GM18909 (cell line): ENCODE measurements at regions not wholly inside any gene's neighbourhood (a gene's known extent, or its start where the extent isn't known, plus 50 kb on each side); places are given as distances from the start of the nearest gene placed in this dataset.

ENCODE experiments used
- ATAC-seq: cut with Tn5 transposase; IDR thresholded peaks from one replicate; pipeline ENCODE4 v1.9.1; 2021; ENCODE audit warnings: mild to moderate bottlenecking; ENCODE audit not compliant: unreplicated experiment, poor library complexity

- ATAC-seq, result no peak
These were observed 138.9 kb upstream of the MAX start for GRCh38 chr14:65241125-65241752.

- ATAC-seq, result no peak
These were observed 140.4 kb upstream of the MAX start for GRCh38 chr14:65242732-65243134.

GRCh38 chr14:65243766-65244442, 141.6 kb upstream of the MAX start:
- ATAC-seq, result no peak

DNA sequence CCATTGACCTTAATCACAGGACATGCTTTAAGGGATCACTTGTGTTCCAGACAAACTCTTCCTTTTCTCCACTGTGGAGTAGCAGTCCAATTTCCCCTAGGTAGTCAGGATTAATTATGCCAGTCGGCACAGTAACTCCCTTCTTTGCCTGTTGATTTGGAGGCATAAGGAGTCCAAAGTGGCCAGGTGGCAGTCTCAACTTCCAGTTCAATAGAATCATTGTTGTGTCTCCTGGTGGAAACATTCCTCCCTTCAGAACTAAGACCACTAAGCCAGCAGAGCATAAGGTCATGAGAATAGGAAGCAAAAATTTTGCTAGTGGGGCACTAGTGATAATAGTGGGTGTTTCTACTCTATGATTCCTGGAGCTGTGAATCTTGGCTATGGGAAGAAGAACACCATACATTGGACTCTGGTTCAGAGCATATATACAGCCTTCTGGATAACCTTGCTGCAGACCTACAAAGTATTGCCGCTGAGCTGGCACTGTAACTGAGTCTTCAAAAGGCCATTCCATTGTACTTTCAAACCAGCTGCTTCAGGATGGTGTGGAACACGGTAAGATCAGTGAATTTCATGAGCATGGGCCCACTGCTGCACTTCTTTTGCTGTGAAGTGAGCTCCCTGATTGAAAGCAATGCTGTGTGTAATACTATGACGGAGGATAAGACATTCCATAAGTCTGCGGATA, 147.3 kb upstream of the MAX start:
- ATAC-seq, result no peak

DNA sequence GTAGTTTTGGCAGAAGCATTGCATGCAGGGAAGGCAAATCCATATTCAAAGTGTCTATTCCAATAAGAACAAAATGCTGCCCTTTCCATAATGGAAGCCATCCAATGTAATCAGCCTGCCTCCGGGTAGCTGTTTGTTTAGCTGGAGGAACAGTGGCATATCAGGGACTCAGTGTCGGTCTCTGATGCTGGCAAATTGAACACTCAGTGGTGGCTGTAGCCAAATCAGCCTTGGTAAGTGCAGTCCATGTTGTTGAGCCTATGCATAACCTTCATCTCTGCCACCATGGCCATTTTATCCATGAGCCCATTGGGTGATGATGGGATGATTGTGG, 147.8 kb upstream of the MAX start:
- ATAC-seq, result no peak

GRCh38 chr14:65251213-65251612, 148.9 kb upstream of the MAX start:
- ATAC-seq, result no peak

GRCh38 chr14:65252482-65253255, 150.4 kb upstream of the MAX start:
- no peak for ATAC-seq

DNA sequence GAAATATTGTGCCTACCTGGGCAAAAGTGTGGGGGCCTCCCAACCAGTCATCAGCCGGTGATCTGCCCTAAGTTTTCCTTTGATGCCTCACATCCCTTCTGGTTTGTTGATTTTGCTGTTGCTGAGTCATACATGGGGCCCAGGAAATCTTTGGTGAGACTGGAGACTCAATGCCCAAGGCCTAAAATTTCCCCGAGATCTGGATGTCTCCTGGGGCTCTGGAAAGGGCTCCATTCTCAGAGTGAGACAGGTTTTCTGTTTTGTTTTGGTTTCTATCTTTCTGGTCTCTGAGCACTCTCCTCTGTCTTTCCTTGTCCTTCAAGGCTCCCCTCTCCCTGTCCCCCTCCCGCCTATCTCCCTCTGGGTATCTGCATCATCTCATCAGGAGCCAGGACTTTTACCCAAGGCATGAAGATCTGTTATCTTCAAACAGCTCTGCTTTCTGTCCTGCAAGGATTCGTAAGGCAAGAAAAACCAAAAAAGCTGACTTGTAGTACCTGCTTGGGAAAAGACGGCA, 152.8 kb upstream of the MAX start:
- ATAC-seq, result no peak

- ATAC-seq, result no peak
These were observed 153.5 kb upstream of the MAX start for GRCh38 chr14:65255583-65256461.

DNA sequence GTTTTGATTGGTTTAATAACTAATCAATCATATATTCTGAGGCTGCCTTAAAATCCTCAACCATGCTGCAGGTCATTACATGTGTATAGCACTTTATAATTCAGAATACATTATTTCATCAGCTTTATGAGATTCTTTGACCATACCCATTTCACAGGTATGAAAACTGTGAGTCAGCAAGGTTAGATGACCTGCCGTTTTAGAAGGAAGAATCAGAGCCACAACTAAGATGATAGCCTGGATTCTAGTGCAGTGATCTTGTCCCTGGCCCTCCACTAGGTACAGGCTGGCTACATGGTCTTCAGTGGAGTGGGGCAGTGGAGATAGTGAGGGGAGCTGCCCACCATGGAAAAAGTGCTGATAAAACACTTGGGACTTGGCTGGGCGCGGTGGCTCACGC, 154.4 kb upstream of the MAX start:
- ATAC-seq, result no peak

DNA sequence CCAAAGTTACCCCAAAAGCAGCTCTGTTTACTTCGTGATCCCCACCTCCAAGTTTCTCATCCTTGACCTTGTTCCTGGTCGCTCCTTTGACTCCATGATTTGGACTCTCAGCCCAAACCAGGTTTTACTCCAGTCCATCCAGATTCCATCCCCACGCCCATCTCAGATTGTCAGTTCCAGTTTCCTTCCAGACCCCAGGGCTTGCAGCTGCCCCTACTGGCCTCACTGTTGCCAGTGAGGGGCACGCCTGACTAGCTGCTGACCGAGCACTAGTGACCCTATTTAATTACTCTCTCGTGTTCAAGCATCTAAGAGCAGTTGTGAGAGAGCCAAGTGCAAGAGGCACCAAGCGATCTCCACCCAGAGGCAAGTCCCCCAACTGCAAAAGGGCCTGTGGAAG, 155.1 kb upstream of the FUT8 start:
- ATAC-seq, result no peak

GRCh38 chr14:65258391-65258790, 154.1 kb upstream of the FUT8 start:
- ATAC-seq, result no peak

DNA sequence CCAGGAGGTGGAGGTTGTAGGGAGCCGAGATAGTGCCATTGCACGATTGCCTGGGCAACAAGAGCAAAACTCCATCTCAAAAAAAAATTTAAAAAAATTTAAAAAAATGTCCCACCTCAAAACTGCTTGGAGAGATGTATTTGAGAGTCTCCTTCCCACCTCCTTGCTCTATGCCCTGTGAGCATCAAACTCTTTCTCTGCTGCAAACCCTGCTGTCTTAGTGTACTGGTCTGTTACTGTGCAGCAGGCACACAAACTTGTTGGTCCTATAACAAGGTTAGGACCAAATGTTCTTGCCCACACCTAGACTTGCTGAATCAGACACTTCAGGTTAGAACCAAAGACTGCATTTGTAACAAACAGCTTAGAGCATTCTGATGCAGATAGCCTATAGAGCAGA, 153.5 kb upstream of the FUT8 start:
- no peak for ATAC-seq

GRCh38 chr14:65260786-65261185, 151.7 kb upstream of the FUT8 start:
- ATAC-seq, result no peak

DNA sequence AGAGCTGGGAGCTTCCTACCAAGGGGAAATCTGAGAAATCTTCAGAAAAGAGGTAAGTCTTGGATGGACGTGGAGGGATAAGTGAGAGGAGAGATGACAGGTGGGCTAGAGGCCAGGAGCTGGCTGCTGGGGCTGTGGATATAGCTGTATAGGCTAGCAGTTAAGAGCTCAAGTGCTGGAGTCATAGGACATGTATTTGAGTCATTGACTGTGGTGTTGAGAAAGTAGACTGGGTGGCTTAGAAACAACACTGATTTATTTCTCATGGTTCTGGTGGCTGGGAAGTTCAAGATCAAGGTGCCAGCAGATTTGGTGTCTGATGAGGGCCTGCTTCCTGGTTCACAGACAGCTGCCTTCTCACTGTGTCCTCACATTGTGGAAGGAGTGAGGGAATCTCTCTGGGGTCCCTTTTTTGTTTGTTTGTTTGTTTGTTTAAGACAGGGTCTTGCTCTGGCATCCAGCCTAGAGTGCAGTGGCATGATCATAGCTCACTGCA, 151.1 kb upstream of the FUT8 start:
- ATAC-seq, result no peak

DNA sequence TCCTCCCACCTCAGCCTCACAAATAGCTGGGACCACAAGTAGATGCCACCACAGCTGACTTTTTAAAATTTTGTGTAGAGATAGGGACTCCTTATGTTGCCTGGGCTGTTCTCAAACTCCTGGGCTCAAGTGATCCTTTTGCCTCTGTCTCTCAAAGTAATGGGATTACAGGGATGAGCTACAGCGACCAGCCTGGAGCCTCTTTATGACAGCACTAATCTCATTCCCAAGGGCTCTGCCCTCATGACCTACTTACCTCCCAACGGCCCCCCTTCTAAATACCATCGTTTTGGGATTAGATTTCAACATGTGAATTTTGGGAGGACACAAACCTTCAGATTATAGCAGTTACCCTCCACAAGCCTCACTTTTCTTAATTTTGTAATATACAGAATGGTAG, 150.6 kb upstream of the FUT8 start:
- ATAC-seq, result no peak

- no peak for ATAC-seq
These were observed 149.2 kb upstream of the FUT8 start for GRCh38 chr14:65263177-65263788.

GRCh38 chr14:65267856-65268255, 144.7 kb upstream of the FUT8 start:
- no peak for ATAC-seq

GRCh38 chr14:65268594-65268993, 143.9 kb upstream of the FUT8 start:
- ATAC-seq, result no peak
